ENCODE measurements at regions not wholly inside any gene's neighbourhood (a gene's known extent, or its start where the extent isn't known, plus 50 kb on each side); places are given as distances from the start of the nearest gene placed in this dataset.

- TF ChIP-seq CTCF (conservative IDR thresholded peaks at IDR 0.05; ENCODE audit: low read depth, low read length) (no peak), POLR2A (IDR thresholded peaks at IDR 0.05; ENCODE audit: low read depth, low read length) (no peak), MXI1 (IDR thresholded peaks at IDR 0.05; ENCODE audit: borderline replicate concordance, low read depth, low read length) (no peak)
Measured at GRCh38 chr5:14996997-14997396, 125.4 kb upstream of the ANKH start.

Data from IMR-90 (cell line).